H9 (cell line): ENCODE measurements at regions not wholly inside any gene's neighbourhood (a gene's known extent, or its start where the extent isn't known, plus 50 kb on each side); places are given as distances from the start of the nearest gene placed in this dataset.

Experiments
- DNase-seq: peaks from one replicate; pipeline ENCODE4 v3.0.0-alpha.2; 2017
- H2AFZ ChIP-seq: one replicate; pipeline ENCODE4 v1.6.1; 2013; ENCODE audit warnings: mild to moderate bottlenecking, low read length, control low read depth, moderate library complexity
- H2AK5ac ChIP-seq: 2 replicates; pipeline ENCODE4 v1.6.1; 2013; ENCODE audit warnings: low read length, control low read depth, mixed read lengths; ENCODE audit not compliant: insufficient read length
- H2BK120ac ChIP-seq: one replicate; pipeline ENCODE4 v1.6.1; 2013; ENCODE audit warnings: low read depth, mild to moderate bottlenecking, low read length, control low read depth, inconsistent platforms; ENCODE audit not compliant: poor library complexity, severe bottlenecking
- H2BK12ac ChIP-seq: 2 replicates; pipeline ENCODE4 v1.6.1; 2013; ENCODE audit warnings: low read length, control low read depth, mixed read lengths, low read depth; ENCODE audit not compliant: insufficient read length
- H2BK15ac ChIP-seq: 2 replicates; pipeline ENCODE4 v1.6.1; 2013; ENCODE audit warnings: low read depth, low read length, control low read depth
- H2BK20ac ChIP-seq: one replicate; pipeline ENCODE4 v1.6.1; 2013; ENCODE audit warnings: low read depth, mild to moderate bottlenecking, low read length, control low read depth, inconsistent platforms; ENCODE audit not compliant: poor library complexity, severe bottlenecking
- H2BK5ac ChIP-seq: 2 replicates; pipeline ENCODE4 v1.6.1; 2013; ENCODE audit warnings: low read length, control low read depth, mixed read lengths; ENCODE audit not compliant: insufficient read length
- H3K14ac ChIP-seq: 2 replicates; pipeline ENCODE4 v1.6.1; 2013; ENCODE audit warnings: low read length, control low read depth; ENCODE audit not compliant: insufficient read depth
- H3K18ac ChIP-seq: 2 replicates; pipeline ENCODE4 v1.6.1; 2013; ENCODE audit warnings: low read depth, mild to moderate bottlenecking, mixed read lengths, low read length, control low read depth; ENCODE audit not compliant: insufficient read length
- H3K23ac ChIP-seq: 2 replicates; pipeline ENCODE4 v1.6.1; 2013; ENCODE audit warnings: low read length, control low read depth, mixed read lengths, low read depth; ENCODE audit not compliant: insufficient read length
- H3K23me2 ChIP-seq: 2 replicates; pipeline ENCODE4 v1.6.1; 2013; ENCODE audit warnings: low read depth, mild to moderate bottlenecking, mixed read lengths, low read length, control low read depth; ENCODE audit not compliant: insufficient read length, poor library complexity, severe bottlenecking
- H3K27ac ChIP-seq: 2 replicates; pipeline ENCODE4 v1.5.1; 2013; ENCODE audit warnings: low read length, control low read depth, mixed read lengths, low read depth; ENCODE audit not compliant: insufficient read length
- H3K27me3 ChIP-seq: 2 replicates; pipeline ENCODE4 v1.6.1; 2013; ENCODE audit warnings: low read length, control low read depth, inconsistent platforms; ENCODE audit not compliant: insufficient read depth
- H3K4ac ChIP-seq: 2 replicates; pipeline ENCODE4 v1.6.1; 2013; ENCODE audit warnings: low read depth, mild to moderate bottlenecking, control low read depth, inconsistent platforms, low read length, moderate library complexity
- H3K4me1 ChIP-seq: 2 replicates; pipeline ENCODE4 v1.6.1; 2013; ENCODE audit warnings: low read length, control low read depth, inconsistent platforms; ENCODE audit not compliant: insufficient read depth
- H3K4me2 ChIP-seq: 2 replicates; pipeline ENCODE4 v1.6.1; 2013; ENCODE audit warnings: low read length, control low read depth, mixed read lengths; ENCODE audit not compliant: insufficient read length, insufficient read depth
- H3K56ac ChIP-seq: 2 replicates; pipeline ENCODE4 v1.6.1; 2013; ENCODE audit warnings: low read depth, mild to moderate bottlenecking, mixed read lengths, low read length, control low read depth; ENCODE audit not compliant: insufficient read length
- H3K79me1 ChIP-seq: 2 replicates; pipeline ENCODE4 v1.6.1; 2013; ENCODE audit warnings: low read depth, mild to moderate bottlenecking, moderate library complexity, low read length, control low read depth, inconsistent platforms; ENCODE audit not compliant: insufficient read depth, poor library complexity, severe bottlenecking
- H3K79me2 ChIP-seq: 2 replicates; pipeline ENCODE4 v1.6.1; 2013; ENCODE audit warnings: low read length, control low read depth, inconsistent platforms; ENCODE audit not compliant: insufficient read depth
- H3K9ac ChIP-seq: 2 replicates; pipeline ENCODE4 v1.6.1; 2013; ENCODE audit warnings: low read length, control low read depth, mixed read lengths; ENCODE audit not compliant: insufficient read length; ENCODE audit errors: extremely low read depth
- H3K9me3 ChIP-seq: one replicate; pipeline ENCODE4 v1.6.1; 2013; ENCODE audit warnings: low read depth, low read length, inconsistent platforms; ENCODE audit not compliant: control insufficient read depth
- H3T11ph ChIP-seq: one replicate; pipeline ENCODE4 v1.6.1; 2013; ENCODE audit warnings: mild to moderate bottlenecking, low read length, control low read depth, inconsistent platforms
- H4K20me1 ChIP-seq: one replicate; pipeline ENCODE4 v1.6.1; 2013; ENCODE audit not compliant: control insufficient read depth, insufficient read length, insufficient read depth
- H4K5ac ChIP-seq: 2 replicates; pipeline ENCODE4 v1.6.1; 2013; ENCODE audit warnings: low read depth, mild to moderate bottlenecking, mixed read lengths, low read length, control low read depth; ENCODE audit not compliant: insufficient read length
- H4K8ac ChIP-seq: replicated peaks from 2 replicates; pipeline ENCODE4 v1.6.1; 2013; ENCODE audit warnings: low read length, control low read depth, mixed read lengths, low read depth; ENCODE audit not compliant: insufficient read length
- H4K91ac ChIP-seq: 2 replicates; pipeline ENCODE4 v1.6.1; 2013; ENCODE audit warnings: low read depth, mild to moderate bottlenecking, moderate library complexity, mixed read lengths, low read length, control low read depth; ENCODE audit not compliant: insufficient read length
- H3K27ac Mint-ChIP-seq, 3 experiments: 2 replicates in 2 of 3; 3 replicates in 1 of 3; pipeline ENCODE4 v1.8.0; 2020 to 2021; ENCODE audit warnings: mixed read lengths in 3 of 3, mild to moderate bottlenecking in 1 of 3, moderate library complexity in 1 of 3
- H3K27me3 Mint-ChIP-seq: 2 replicates; pipeline ENCODE4 v1.8.0; 2021; ENCODE audit warnings: low read depth, mild to moderate bottlenecking, moderate library complexity, mixed read lengths
- H3K36me3 Mint-ChIP-seq, 3 experiments: 2 replicates in 2 of 3; 3 replicates in 1 of 3; pipeline ENCODE4 v1.8.0; 2020 to 2021; ENCODE audit warnings: low read depth in 3 of 3, mixed read lengths in 3 of 3; ENCODE audit not compliant: insufficient read depth in 1 of 3
- H3K4me1 Mint-ChIP-seq, 2 experiments: 2 replicates each; pipeline ENCODE4 v1.8.0; 2020; ENCODE audit warnings: mixed read lengths in 2 of 2
- H3K4me3 Mint-ChIP-seq, 2 experiments: 2 replicates in 1 of 2; 3 replicates in 1 of 2; pipeline ENCODE4 v1.8.0; 2020 to 2021; ENCODE audit warnings: mild to moderate bottlenecking in 2 of 2, mixed read lengths in 2 of 2, moderate library complexity in 1 of 2
- H3K9me3 Mint-ChIP-seq, 2 experiments: 2 replicates in 1 of 2; 3 replicates in 1 of 2; pipeline ENCODE4 v1.8.0; 2020; ENCODE audit warnings: mild to moderate bottlenecking in 2 of 2, mixed read lengths in 2 of 2, moderate library complexity in 1 of 2
- WGBS: extraction: QIAGEN DNeasy Blood & Tissue Kit; methylation state at CpG from one replicate; pipeline ENCODE4 v1.1.7; 2013; ENCODE audit warnings: missing lambda C conversion rate, low lambda C conversion rate, mixed read lengths; ENCODE audit not compliant: insufficient read length; ENCODE audit errors: extremely low coverage; 5-methylcytosine and 5-hydroxymethylcytosine counted together
- TF ChIP-seq, protein P1 (sequence below): fragments of 200-600 bp; sonication (generic); conservative IDR thresholded peaks from 3 replicates; pipeline ENCODE4 v1.8.0; 2021; ENCODE audit warnings: antibody characterized with exemption, mild to moderate bottlenecking

DNA sequence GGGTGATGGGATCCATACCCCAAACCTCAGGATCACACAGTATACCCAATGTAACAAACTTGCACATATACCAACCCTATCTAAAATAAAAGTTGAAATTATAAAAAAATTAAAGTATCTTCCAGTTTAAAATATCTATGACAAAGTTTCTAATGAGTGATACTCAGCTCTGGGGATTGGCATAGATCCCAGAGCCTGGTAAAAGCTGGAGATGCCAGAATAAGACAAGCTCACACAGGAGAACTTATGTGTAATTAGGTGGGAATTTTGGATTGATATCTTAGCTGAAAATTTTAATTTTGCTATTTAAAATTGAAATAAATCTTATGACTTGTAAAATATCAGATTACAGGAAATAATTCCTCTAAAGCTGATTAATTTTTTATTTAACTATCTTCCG, 686.5 kb downstream of the GABRG1 start:
- Histone ChIP-seq H2BK120ac (no peak overlapping the region), H2BK20ac (no peak overlapping the region), H3K27ac (no peak overlapping the region), H3K4me1 (no peaks in the 10 kb centered on the region), H3K4me2 (no peak overlapping the region), H3K23me2 (no peaks in the 10 kb centered on the region), H3K18ac (no peak overlapping the region), H3K27me3 (no peaks in the 10 kb centered on the region), H2AK5ac (no peak overlapping the region), H3K9ac (no peak overlapping the region), H2BK12ac (no peak overlapping the region), H3T11ph (no peak overlapping the region), H4K91ac (no peak overlapping the region), H4K5ac (no peak overlapping the region), H4K20me1 (no peaks in the 10 kb centered on the region), H3K56ac (no peak overlapping the region), H3K9me3 (no peaks in the 10 kb centered on the region), H2BK5ac (no peak overlapping the region), H2AFZ (no peak overlapping the region), H3K79me2 (no peaks in the 10 kb centered on the region), H3K23ac (no peak overlapping the region), H3K14ac (no peak overlapping the region), H3K4ac (no peak overlapping the region), H2BK15ac (no peak overlapping the region), H3K79me1 (no peaks in the 10 kb centered on the region), H4K8ac (no peak overlapping the region)
- WGBS, result no CpG with 5 or more reads among the region's 1 CpG
- TF ChIP-seq, protein P1, sequence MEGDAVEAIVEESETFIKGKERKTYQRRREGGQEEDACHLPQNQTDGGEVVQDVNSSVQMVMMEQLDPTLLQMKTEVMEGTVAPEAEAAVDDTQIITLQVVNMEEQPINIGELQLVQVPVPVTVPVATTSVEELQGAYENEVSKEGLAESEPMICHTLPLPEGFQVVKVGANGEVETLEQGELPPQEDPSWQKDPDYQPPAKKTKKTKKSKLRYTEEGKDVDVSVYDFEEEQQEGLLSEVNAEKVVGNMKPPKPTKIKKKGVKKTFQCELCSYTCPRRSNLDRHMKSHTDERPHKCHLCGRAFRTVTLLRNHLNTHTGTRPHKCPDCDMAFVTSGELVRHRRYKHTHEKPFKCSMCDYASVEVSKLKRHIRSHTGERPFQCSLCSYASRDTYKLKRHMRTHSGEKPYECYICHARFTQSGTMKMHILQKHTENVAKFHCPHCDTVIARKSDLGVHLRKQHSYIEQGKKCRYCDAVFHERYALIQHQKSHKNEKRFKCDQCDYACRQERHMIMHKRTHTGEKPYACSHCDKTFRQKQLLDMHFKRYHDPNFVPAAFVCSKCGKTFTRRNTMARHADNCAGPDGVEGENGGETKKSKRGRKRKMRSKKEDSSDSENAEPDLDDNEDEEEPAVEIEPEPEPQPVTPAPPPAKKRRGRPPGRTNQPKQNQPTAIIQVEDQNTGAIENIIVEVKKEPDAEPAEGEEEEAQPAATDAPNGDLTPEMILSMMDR, result no peak
- Mint-ChIP-seq H3K4me3 (no peak overlapping the region), H3K36me3 (no peaks in the 10 kb centered on the region), H3K27me3 (peaks cover 2% of the 10 kb centered on the region; the same call in 1 of the 2 replicates), H3K9me3 (no peaks in the 10 kb centered on the region), H3K27ac (no peak overlapping the region), H3K4me1 (no peaks in the 10 kb centered on the region)
- DNase-seq, result no peak
